ENCODE measurements at regions not wholly inside any gene's neighbourhood (a gene's known extent, or its start where the extent isn't known, plus 50 kb on each side); places are given as distances from the start of the nearest gene placed in this dataset.

DNA sequence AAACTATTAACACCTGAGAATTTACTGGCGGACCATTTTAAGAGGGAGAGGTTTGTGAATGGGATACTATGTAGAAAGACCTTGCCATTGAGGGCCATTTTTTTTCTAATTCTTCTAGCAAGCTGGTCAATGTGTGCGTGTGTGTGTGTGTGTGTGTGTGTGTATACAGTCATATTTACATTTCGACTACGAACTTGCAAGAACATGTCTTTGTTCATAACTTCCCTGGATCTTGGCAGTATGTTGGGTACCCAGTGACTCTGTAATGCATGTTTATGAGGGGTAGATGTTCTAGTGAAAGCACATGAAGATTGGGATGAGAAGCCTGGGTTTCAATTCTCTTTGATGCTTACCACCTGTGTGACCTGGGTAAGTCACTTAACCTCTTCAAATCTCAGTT lies 133.6 kb downstream of the UBE2E3 start:
- Histone ChIP-seq H3K27me3 (ENCODE audit: insufficient read depth, low read length) (no peaks in the 10 kb centered on the region), H3K36me3 (ENCODE audit: control insufficient read depth in 1 of 2, insufficient read depth in 2 of 2, low read length in 2 of 2) (no peaks in the 10 kb centered on the region), H3K9me2 (ENCODE audit: insufficient read depth) (no peaks in the 10 kb centered on the region), H3K4me3 (replicated peaks in 1 of 2; ENCODE audit: low read depth in 1 of 2, low read length in 2 of 2) (no peak overlapping the region), H3K4me2 (ENCODE audit: low read length) (no peak overlapping the region), H3K27ac (ENCODE audit: low read depth, low read length) (no peak overlapping the region), H3K4me1 (ENCODE audit: control insufficient read depth in 1 of 2, insufficient read depth in 2 of 2, low read length in 2 of 2) (0 out of 4 replicates have a peak, but pooled peaks cover 0 to 3% of the 10 kb centered on the region in 2 experiments), H3K9ac (ENCODE audit: low read length) (no peak overlapping the region), H3K79me2 (ENCODE audit: insufficient read depth, low read length) (no peaks in the 10 kb centered on the region), H3K9me3 (ENCODE audit: control insufficient read depth in 1 of 2, insufficient read depth in 1 of 2, low read depth in 1 of 2, low read length in 2 of 2) (no peaks in the 10 kb centered on the region), H2AFZ (ENCODE audit: low read depth, low read length, poor library complexity, severe bottlenecking) (no peak overlapping the region), H4K20me1 (ENCODE audit: insufficient read depth) (no peaks in the 10 kb centered on the region)
- DNase-seq (ENCODE audit: low read depth, low spot score) (no peak), ATAC-seq (no peak)
- no TSS peak for BruUV-seq (replicated peaks)
- intact Hi-C loops (cut with micrococcal nuclease), result no loop called here
- CTCF ChIA-PET, result interaction anchor here (0.6 kb wide), 1 partner anchor 11 kb away, joined by 3 read pairs; no protein-coding TSS in a partner anchor
- POLR2A ChIA-PET, result no interaction called here
- RAD21 ChIA-PET (ENCODE audit: low non-redundant PET in 1 of 2, low total read pairs in 2 of 2, uncharacterized antibody in 2 of 2, unreplicated experiment in 2 of 2), result no interaction called here
- TF ChIP-seq POLR2AphosphoS5 (IDR thresholded peaks at IDR 0.05; ENCODE audit: low read depth, low read length) (no peak), EZH2 (IDR thresholded peaks at IDR 0.05) (no peak), SRF (IDR thresholded peaks at IDR 0.05; ENCODE audit: low read depth) (no peak), REST (IDR thresholded peaks at IDR 0.05; ENCODE audit: low read depth) (no peak), ELF1 (IDR thresholded peaks at IDR 0.05; ENCODE audit: borderline replicate concordance, low read depth) (no peak), ZFX (IDR thresholded peaks at IDR 0.05) (no peak)
- TF ChIP-seq, protein P1, sequence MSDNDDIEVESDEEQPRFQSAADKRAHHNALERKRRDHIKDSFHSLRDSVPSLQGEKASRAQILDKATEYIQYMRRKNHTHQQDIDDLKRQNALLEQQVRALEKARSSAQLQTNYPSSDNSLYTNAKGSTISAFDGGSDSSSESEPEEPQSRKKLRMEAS (IDR thresholded peaks at IDR 0.05), result no peak

GRCh38 chr2:181116261-181116660 lies 135.9 kb downstream of the UBE2E3 start:
- no peaks in the 10 kb centered on the region for H3K9me3 ChIP-seq (ENCODE audit: control insufficient read depth in 1 of 2, insufficient read depth in 1 of 2, low read depth in 1 of 2, low read length in 2 of 2)
- TF ChIP-seq YY1 (IDR thresholded peaks at IDR 0.05; ENCODE audit: extremely low read depth, insufficient replicate concordance, low read depth, low read length) (no peak), CEBPB (IDR thresholded peaks at IDR 0.05; ENCODE audit: low read depth) (no peak), TCF7L2 (IDR thresholded peaks at IDR 0.05; ENCODE audit: borderline replicate concordance, extremely low read depth, insufficient read depth, insufficient read length) (no peak), ELF1 (IDR thresholded peaks at IDR 0.05; ENCODE audit: borderline replicate concordance, low read depth) (no peak), EZH2phosphoT487 (IDR thresholded peaks at IDR 0.05; ENCODE audit: borderline replicate concordance) (no peak)

More at GRCh38 chr2:181116261-181116660, 135.9 kb downstream of the UBE2E3 start:
- RAD21 ChIA-PET (ENCODE audit: low non-redundant PET in 1 of 2, low total read pairs in 2 of 2, uncharacterized antibody in 2 of 2, unreplicated experiment in 2 of 2), result no interaction called here
- POLR2A ChIA-PET, result no interaction called here
- no peak for DNase-seq (ENCODE audit: low read depth, low spot score)
- Histone ChIP-seq H3K9ac (ENCODE audit: low read length) (no peak overlapping the region), H3K4me3 (replicated peaks in 1 of 2; ENCODE audit: low read depth in 1 of 2, low read length in 2 of 2) (no peak overlapping the region), H3K9me2 (ENCODE audit: insufficient read depth) (no peaks in the 10 kb centered on the region), H3K36me3 (ENCODE audit: control insufficient read depth in 1 of 2, insufficient read depth in 2 of 2, low read length in 2 of 2) (no peaks in the 10 kb centered on the region), H3K79me2 (ENCODE audit: insufficient read depth, low read length) (no peaks in the 10 kb centered on the region), H3K4me2 (ENCODE audit: low read length) (no peak overlapping the region), H4K20me1 (ENCODE audit: insufficient read depth) (no peaks in the 10 kb centered on the region), H3K27me3 (ENCODE audit: insufficient read depth, low read length) (no peaks in the 10 kb centered on the region), H3K4me1 (ENCODE audit: control insufficient read depth in 1 of 2, insufficient read depth in 2 of 2, low read length in 2 of 2) (peaks cover 0 to 7% of the 10 kb centered on the region in 2 experiments; a peak in 1 of 4 replicates), H3K27ac (ENCODE audit: low read depth, low read length) (no peak overlapping the region), H2AFZ (ENCODE audit: low read depth, low read length, poor library complexity, severe bottlenecking) (no peak overlapping the region)
- no TSS peak for BruUV-seq (replicated peaks)
- intact Hi-C loops (cut with micrococcal nuclease), result no loop called here
- no peak for ATAC-seq
- CTCF ChIA-PET, result no interaction called here

Measured in HCT116 (cell line).